Prostate gland (tissue), 2 donors: ENCODE measurements at regions not wholly inside any gene's neighbourhood (a gene's known extent, or its start where the extent isn't known, plus 50 kb on each side); places are given as distances from the start of the nearest gene placed in this dataset.

ENCODE experiments used
- POLR2AphosphoS5 ChIP-seq: sonication (generic); formaldehyde crosslinking; IDR thresholded peaks from one replicate; pipeline ENCODE4 v1.6.1; 2017; ENCODE audit warnings: antibody characterized with exemption
- TF ChIP-seq, protein P1 (sequence below), 4 experiments: fragments of 200-600 bp in 2 of 4; fragments of 450-650 bp in 2 of 4; sonication (generic) in 2 of 4; IDR thresholded peaks; 1 replicate in 3 of 4; 2 replicates in 1 of 4; pipeline ENCODE4 v1.5.1; 2016 to 2019; ENCODE audit warnings: antibody characterized with exemption in 4 of 4, mild to moderate bottlenecking in 2 of 4, moderate library complexity in 2 of 4

DNA sequence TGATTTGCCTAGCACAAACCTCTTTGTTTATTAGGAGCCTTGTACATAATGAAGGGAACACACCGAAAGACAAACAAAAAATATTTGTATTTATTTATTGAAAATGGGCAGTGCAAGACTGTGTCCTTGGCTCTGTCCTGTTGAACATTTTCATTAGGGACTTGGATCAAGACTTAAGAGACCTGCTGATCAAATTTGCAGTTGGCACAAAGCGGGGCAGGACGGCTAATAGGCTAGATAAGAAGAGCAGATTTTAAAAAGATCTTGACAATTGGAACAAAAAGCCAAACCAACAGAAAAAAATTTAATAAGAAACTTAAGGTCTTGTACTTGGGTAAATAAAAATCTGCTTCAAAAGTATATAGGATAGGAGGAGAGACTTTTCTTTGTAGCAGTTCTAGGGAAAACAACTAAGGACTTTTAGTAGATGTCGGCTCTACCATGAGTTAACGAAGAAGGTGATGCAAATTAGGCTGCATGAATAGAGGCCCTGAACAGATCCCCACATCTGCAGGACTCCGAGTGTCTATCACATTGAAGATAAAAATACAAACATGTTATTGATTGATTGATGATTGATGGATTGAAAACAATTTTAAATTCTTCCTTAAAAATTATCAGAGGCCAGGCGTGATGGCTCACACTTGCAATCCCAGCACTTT is 124.1 kb upstream of the SPACA1 start:
- TF ChIP-seq POLR2AphosphoS5: no peak
- TF ChIP-seq, protein P1, sequence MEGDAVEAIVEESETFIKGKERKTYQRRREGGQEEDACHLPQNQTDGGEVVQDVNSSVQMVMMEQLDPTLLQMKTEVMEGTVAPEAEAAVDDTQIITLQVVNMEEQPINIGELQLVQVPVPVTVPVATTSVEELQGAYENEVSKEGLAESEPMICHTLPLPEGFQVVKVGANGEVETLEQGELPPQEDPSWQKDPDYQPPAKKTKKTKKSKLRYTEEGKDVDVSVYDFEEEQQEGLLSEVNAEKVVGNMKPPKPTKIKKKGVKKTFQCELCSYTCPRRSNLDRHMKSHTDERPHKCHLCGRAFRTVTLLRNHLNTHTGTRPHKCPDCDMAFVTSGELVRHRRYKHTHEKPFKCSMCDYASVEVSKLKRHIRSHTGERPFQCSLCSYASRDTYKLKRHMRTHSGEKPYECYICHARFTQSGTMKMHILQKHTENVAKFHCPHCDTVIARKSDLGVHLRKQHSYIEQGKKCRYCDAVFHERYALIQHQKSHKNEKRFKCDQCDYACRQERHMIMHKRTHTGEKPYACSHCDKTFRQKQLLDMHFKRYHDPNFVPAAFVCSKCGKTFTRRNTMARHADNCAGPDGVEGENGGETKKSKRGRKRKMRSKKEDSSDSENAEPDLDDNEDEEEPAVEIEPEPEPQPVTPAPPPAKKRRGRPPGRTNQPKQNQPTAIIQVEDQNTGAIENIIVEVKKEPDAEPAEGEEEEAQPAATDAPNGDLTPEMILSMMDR (IDR thresholded peaks at IDR 0.05): no peak
